Stimulated activated naive CD8-positive, alpha-beta T cell treated with anti-CD3 and anti-CD28 coated beads, Interleukin-15, amount 100 ng/mL, for 72 hours (primary cell): ENCODE measurements at regions not wholly inside any gene's neighbourhood (a gene's known extent, or its start where the extent isn't known, plus 50 kb on each side); places are given as distances from the start of the nearest gene placed in this dataset.
"Not testable (repeated sequence)": the region's sequence is repeated elsewhere in the genome, so short reads cannot be mapped to it uniquely, and the experiment has no call there.

ENCODE experiments used
- ATAC-seq: fragments of 150-1000 bp; cut with Tn5 transposase; 2 replicates; pipeline ENCODE4 v1.10.0; 2021; ENCODE audit warnings: mild to moderate bottlenecking, moderate library complexity
- DNase-seq, 2 donors: peaks; one replicate each; pipeline ENCODE4 v3.0.0; 2021 to 2022
- H3K27ac Mint-ChIP-seq, 2 donors: one replicate each; pipeline ENCODE4 v1.8.0; 2022; ENCODE audit warnings: mild to moderate bottlenecking in 2 of 2, mixed read lengths in 2 of 2, moderate library complexity in 2 of 2
- H3K27me3 Mint-ChIP-seq: one replicate; pipeline ENCODE4 v1.8.0; 2022; ENCODE audit warnings: mixed read lengths
- H3K4me1 Mint-ChIP-seq: one replicate; pipeline ENCODE4 v1.8.0; 2022; ENCODE audit warnings: mild to moderate bottlenecking, mixed read lengths
- H3K4me3 Mint-ChIP-seq, 2 donors: one replicate each; pipeline ENCODE4 v1.8.0; 2022; ENCODE audit warnings: mild to moderate bottlenecking in 2 of 2, mixed read lengths in 2 of 2, moderate library complexity in 1 of 2
- H3K9me3 Mint-ChIP-seq, 2 donors: one replicate each; pipeline ENCODE4 v1.8.0; 2022; ENCODE audit warnings: mixed read lengths in 2 of 2

GRCh38 chr18:22560797-22561196 is 143.1 kb upstream of the CTAGE1 start:
- H3K4me3 Mint-ChIP-seq = no peak overlapping the region
- peaks cover 16% of the 10 kb centered on the region for H3K4me1 Mint-ChIP-seq
- H3K27ac Mint-ChIP-seq = no peak overlapping the region
- DNase-seq = no peak
- H3K27me3 Mint-ChIP-seq = peaks cover 52% of the 10 kb centered on the region
- ATAC-seq = no peak
- no peaks in the 10 kb centered on the region for H3K9me3 Mint-ChIP-seq

- H3K4me3 Mint-ChIP-seq = no peak overlapping the region
- H3K4me1 Mint-ChIP-seq = peaks cover 16% of the 10 kb centered on the region
- no peaks in the 10 kb centered on the region for H3K9me3 Mint-ChIP-seq
- H3K27ac Mint-ChIP-seq = no peak overlapping the region
- H3K27me3 Mint-ChIP-seq = peaks cover 36% of the 10 kb centered on the region
- peak; percentile 82 for ATAC-seq
- DNase-seq = peak; percentile 11 to 13
Measured at GRCh38 chr18:22563164-22563583, 145.5 kb upstream of the CTAGE1 start.

GRCh38 chr18:22564036-22564435 is 146.3 kb upstream of the CTAGE1 start:
- Mint-ChIP-seq H3K4me1 (peaks cover 12% of the 10 kb centered on the region), H3K27ac (no peak overlapping the region), H3K27me3 (peaks cover 31% of the 10 kb centered on the region), H3K4me3 (no peak overlapping the region), H3K9me3 (no peaks in the 10 kb centered on the region)
- DNase-seq (no peak), ATAC-seq (no peak)

- Mint-ChIP-seq H3K27ac (no peak overlapping the region), H3K9me3 (no peaks in the 10 kb centered on the region)
- ATAC-seq = no peak
Measured at GRCh38 chr18:22566703-22567420, 149.1 kb upstream of the CTAGE1 start.

GRCh38 chr18:22567794-22568193 is 150.1 kb upstream of the CTAGE1 start:
- no peaks in the 10 kb centered on the region for H3K9me3 Mint-ChIP-seq
- no peak for ATAC-seq
- H3K27me3 Mint-ChIP-seq = peaks cover 8% of the 10 kb centered on the region
- no peaks in the 10 kb centered on the region for H3K4me1 Mint-ChIP-seq
- H3K4me3 Mint-ChIP-seq = no peak overlapping the region
- no peak for DNase-seq
- H3K27ac Mint-ChIP-seq = no peak overlapping the region

More at GRCh38 chr18:22566703-22567420, 149.1 kb upstream of the CTAGE1 start:
- Mint-ChIP-seq H3K27me3 (peaks cover 8% of the 10 kb centered on the region), H3K4me1 (no peaks in the 10 kb centered on the region), H3K4me3 (no peak overlapping the region)
- no peak for DNase-seq

- ATAC-seq = no peak
- Mint-ChIP-seq H3K27ac (no peak overlapping the region), H3K4me3 (no peak overlapping the region), H3K4me1 (no peaks in the 10 kb centered on the region), H3K9me3 (no peaks in the 10 kb centered on the region), H3K27me3 (peaks cover 8% of the 10 kb centered on the region)
- no peak for DNase-seq
Measured at GRCh38 chr18:22570492-22570891, 152.8 kb upstream of the CTAGE1 start.

- ATAC-seq (no peak), DNase-seq (no peak)
- no peak overlapping the region for H3K27ac Mint-ChIP-seq
- no peaks in the 10 kb centered on the region for H3K9me3 Mint-ChIP-seq
- H3K4me3 Mint-ChIP-seq = no peak overlapping the region
- H3K27me3 Mint-ChIP-seq = no peaks in the 10 kb centered on the region
- no peaks in the 10 kb centered on the region for H3K4me1 Mint-ChIP-seq
Measured at GRCh38 chr18:22572341-22572740, 154.6 kb upstream of the CTAGE1 start.

- no peak for DNase-seq
- Mint-ChIP-seq H3K4me3 (no peak overlapping the region), H3K9me3 (peaks cover 0 to 11% of the 10 kb centered on the region in 2 donors), H3K4me1 (no peaks in the 10 kb centered on the region), H3K27me3 (peaks cover 14% of the 10 kb centered on the region), H3K27ac (no peak overlapping the region)
- ATAC-seq = no peak
Measured at GRCh38 chr18:22579271-22579670, 161.6 kb upstream of the CTAGE1 start.

GRCh38 chr18:22585333-22585732 is 167.6 kb upstream of the CTAGE1 start:
- Mint-ChIP-seq H3K9me3 (no peaks in the 10 kb centered on the region), H3K4me1 (no peaks in the 10 kb centered on the region), H3K27ac (no peak overlapping the region), H3K27me3 (peaks cover 1% of the 10 kb centered on the region), H3K4me3 (no peak overlapping the region)
- ATAC-seq (no peak), DNase-seq (no peak)

GRCh38 chr18:22585821-22586220 is 168.1 kb upstream of the CTAGE1 start:
- Mint-ChIP-seq H3K27ac (peak overlapping the region in 1 of 2 donors; percentile 65), H3K27me3 (no peaks in the 10 kb centered on the region), H3K4me3 (no peak overlapping the region), H3K9me3 (no peaks in the 10 kb centered on the region), H3K4me1 (no peaks in the 10 kb centered on the region)
- DNase-seq (no peak), ATAC-seq (no peak)

GRCh38 chr18:22591222-22591621 is 173.5 kb upstream of the CTAGE1 start:
- DNase-seq = no peak
- no peaks in the 10 kb centered on the region for H3K4me1 Mint-ChIP-seq

GRCh38 chr18:22594155-22594690 is 176.5 kb upstream of the CTAGE1 start:
- no peak for DNase-seq
- Mint-ChIP-seq H3K4me3 (no peak overlapping the region), H3K9me3 (peaks cover 3 to 4% of the 10 kb centered on the region in 2 donors), H3K27ac (no peak overlapping the region), H3K27me3 (peaks cover 4% of the 10 kb centered on the region), H3K4me1 (no peaks in the 10 kb centered on the region)
- no peak for ATAC-seq

More at GRCh38 chr18:22591222-22591621, 173.5 kb upstream of the CTAGE1 start:
- no peaks in the 10 kb centered on the region for H3K9me3 Mint-ChIP-seq
- H3K27me3 Mint-ChIP-seq = no peaks in the 10 kb centered on the region
- no peak for ATAC-seq
- no peak overlapping the region for H3K4me3 Mint-ChIP-seq
- no peak overlapping the region for H3K27ac Mint-ChIP-seq

GRCh38 chr18:22601481-22601880 is 183.8 kb upstream of the CTAGE1 start:
- H3K4me1 Mint-ChIP-seq = no peaks in the 10 kb centered on the region
- H3K27ac Mint-ChIP-seq = no peak overlapping the region
- DNase-seq (no peak), ATAC-seq (no peak)
- H3K4me3 Mint-ChIP-seq = no peak overlapping the region
- peaks cover 5 to 6% of the 10 kb centered on the region in 2 donors for H3K9me3 Mint-ChIP-seq
- H3K27me3 Mint-ChIP-seq = peaks cover 21% of the 10 kb centered on the region

GRCh38 chr18:22602456-22602855 is 184.7 kb upstream of the CTAGE1 start:
- H3K27me3 Mint-ChIP-seq = peaks cover 21% of the 10 kb centered on the region
- H3K4me1 Mint-ChIP-seq, H3K9me3 Mint-ChIP-seq, ATAC-seq, H3K4me3 Mint-ChIP-seq, DNase-seq: not testable (repeated sequence)
- H3K27ac Mint-ChIP-seq = peak overlapping the region in 1 of 2 donors; percentile 21

GRCh38 chr18:22603902-22604301 is 186.2 kb upstream of the CTAGE1 start:
- Mint-ChIP-seq H3K4me3 (no peak overlapping the region), H3K27me3 (peaks cover 28% of the 10 kb centered on the region), H3K9me3 (peaks cover 5 to 6% of the 10 kb centered on the region in 2 donors), H3K27ac (no peak overlapping the region), H3K4me1 (no peaks in the 10 kb centered on the region)
- ATAC-seq (no peak), DNase-seq (no peak)

GRCh38 chr18:22604390-22604985 is 186.8 kb upstream of the CTAGE1 start:
- peaks cover 22% of the 10 kb centered on the region for H3K27me3 Mint-ChIP-seq
- ATAC-seq (no peak), DNase-seq (no peak)
- H3K27ac Mint-ChIP-seq = no peak overlapping the region
- no peaks in the 10 kb centered on the region for H3K9me3 Mint-ChIP-seq
- no peaks in the 10 kb centered on the region for H3K4me1 Mint-ChIP-seq
- no peak overlapping the region for H3K4me3 Mint-ChIP-seq
